ENCODE measurements at regions not wholly inside any gene's neighbourhood (a gene's known extent, or its start where the extent isn't known, plus 50 kb on each side); places are given as distances from the start of the nearest gene placed in this dataset.
"Not testable (repeated sequence)": the region's sequence is repeated elsewhere in the genome, so short reads cannot be mapped to it uniquely, and the experiment has no call there.

DNA sequence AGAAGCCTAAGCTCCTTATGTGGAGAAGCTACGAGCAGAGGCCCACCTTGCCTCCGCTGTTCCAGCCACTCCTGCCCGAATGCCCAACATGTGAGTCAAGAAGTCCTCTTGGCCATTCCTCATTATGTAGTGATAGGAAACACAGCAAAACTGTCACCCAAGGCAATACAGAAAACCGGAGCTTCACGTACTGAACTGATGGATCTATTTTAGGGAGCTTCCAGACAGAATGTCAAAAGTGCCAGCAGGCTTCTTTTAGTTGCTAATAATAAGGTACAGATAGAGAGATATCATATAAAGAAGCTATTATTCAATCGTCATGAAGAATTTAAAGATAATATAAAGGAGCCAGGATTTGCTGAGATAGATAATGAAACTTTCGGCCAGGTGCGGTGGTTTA is 91.6 kb upstream of the SYT10 start:
- H3K27me3 ChIP-seq (ENCODE audit: control insufficient read depth, insufficient read depth, low read length) = no peaks in the 10 kb centered on the region
- H3K27ac ChIP-seq (ENCODE audit: low read depth, low read length) = no peak overlapping the region
- TF ChIP-seq, protein P1, sequence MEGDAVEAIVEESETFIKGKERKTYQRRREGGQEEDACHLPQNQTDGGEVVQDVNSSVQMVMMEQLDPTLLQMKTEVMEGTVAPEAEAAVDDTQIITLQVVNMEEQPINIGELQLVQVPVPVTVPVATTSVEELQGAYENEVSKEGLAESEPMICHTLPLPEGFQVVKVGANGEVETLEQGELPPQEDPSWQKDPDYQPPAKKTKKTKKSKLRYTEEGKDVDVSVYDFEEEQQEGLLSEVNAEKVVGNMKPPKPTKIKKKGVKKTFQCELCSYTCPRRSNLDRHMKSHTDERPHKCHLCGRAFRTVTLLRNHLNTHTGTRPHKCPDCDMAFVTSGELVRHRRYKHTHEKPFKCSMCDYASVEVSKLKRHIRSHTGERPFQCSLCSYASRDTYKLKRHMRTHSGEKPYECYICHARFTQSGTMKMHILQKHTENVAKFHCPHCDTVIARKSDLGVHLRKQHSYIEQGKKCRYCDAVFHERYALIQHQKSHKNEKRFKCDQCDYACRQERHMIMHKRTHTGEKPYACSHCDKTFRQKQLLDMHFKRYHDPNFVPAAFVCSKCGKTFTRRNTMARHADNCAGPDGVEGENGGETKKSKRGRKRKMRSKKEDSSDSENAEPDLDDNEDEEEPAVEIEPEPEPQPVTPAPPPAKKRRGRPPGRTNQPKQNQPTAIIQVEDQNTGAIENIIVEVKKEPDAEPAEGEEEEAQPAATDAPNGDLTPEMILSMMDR (IDR thresholded peaks at IDR 0.05; ENCODE audit: low read depth, low read length) = no peak
- DNase-seq (ENCODE audit: low read depth, low spot score) = no peak
- no peak overlapping the region for H3K4me3 ChIP-seq (ENCODE audit: low read depth, low read length)
- H3K9me3 ChIP-seq (ENCODE audit: control insufficient read depth, insufficient read depth, low read length) = peaks cover 6% of the 10 kb centered on the region; the same call in 1 of the 2 replicates
- POLR2A ChIA-PET = no interaction called here
- CTCF ChIA-PET = no interaction called here

DNA sequence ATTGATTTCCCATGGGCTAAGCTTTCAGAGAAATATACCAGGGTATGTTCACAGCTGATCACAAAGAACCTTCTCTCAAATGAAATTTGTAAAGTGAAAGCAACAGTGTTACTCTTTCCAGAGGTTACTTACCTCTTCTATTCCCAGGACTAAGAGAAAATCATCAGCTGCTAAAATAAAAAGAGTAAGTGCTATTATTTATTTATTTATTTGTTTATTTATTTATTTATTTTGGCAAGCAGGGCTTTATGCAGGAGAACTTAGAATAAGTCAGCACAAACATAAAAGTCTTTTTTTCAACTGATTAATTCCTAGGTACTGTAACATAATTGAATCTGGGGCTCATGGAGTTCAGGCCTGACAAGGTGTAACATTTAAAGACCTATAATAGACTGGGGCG is 93.9 kb upstream of the SYT10 start:
- ChIA-PET CTCF (no interaction called here), POLR2A (no interaction called here)
- TF ChIP-seq, protein P1 (IDR thresholded peaks at IDR 0.05; ENCODE audit: low read depth, low read length) = no peak
- Histone ChIP-seq H3K4me3 (ENCODE audit: low read depth, low read length) (no peak overlapping the region), H3K27me3 (ENCODE audit: control insufficient read depth, insufficient read depth, low read length) (no peaks in the 10 kb centered on the region), H3K27ac (ENCODE audit: low read depth, low read length) (no peak overlapping the region), H3K9me3 (ENCODE audit: control insufficient read depth, insufficient read depth, low read length) (peaks cover 9% of the 10 kb centered on the region; the same call in 1 of the 2 replicates)
- DNase-seq (ENCODE audit: low read depth, low spot score) = no peak

DNA sequence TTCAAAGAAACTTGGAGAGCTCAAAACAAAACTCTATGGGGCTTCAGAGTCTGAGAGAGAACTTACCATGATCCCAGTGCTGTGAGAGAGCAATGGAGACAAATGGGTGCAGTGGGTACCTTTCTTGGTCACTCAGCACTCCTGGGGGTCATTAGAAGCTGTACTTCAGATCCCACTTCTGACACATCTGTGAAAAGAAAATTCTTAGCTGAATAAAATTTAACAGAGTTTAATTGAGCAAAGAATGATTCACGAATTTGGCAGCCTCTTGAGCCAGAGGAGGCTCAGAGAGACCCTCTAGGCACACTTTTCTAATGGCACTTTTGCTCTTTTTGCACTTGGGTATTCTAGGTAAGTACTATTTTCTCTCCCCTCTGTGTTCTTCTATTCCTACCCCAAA is 96.8 kb upstream of the SYT10 start:
- DNase-seq (ENCODE audit: low read depth, low spot score) = no peak
- Histone ChIP-seq H3K27me3 (ENCODE audit: control insufficient read depth, insufficient read depth, low read length) (no peaks in the 10 kb centered on the region), H3K4me3 (ENCODE audit: low read depth, low read length) (no peak overlapping the region), H3K27ac (ENCODE audit: low read depth, low read length) (no peak overlapping the region), H3K9me3 (ENCODE audit: control insufficient read depth, insufficient read depth, low read length) (peaks cover 6% of the 10 kb centered on the region; the same call in 1 of the 2 replicates)
- TF ChIP-seq, protein P1 (IDR thresholded peaks at IDR 0.05; ENCODE audit: low read depth, low read length) = no peak
- ChIA-PET POLR2A (no interaction called here), CTCF (no interaction called here)

DNA sequence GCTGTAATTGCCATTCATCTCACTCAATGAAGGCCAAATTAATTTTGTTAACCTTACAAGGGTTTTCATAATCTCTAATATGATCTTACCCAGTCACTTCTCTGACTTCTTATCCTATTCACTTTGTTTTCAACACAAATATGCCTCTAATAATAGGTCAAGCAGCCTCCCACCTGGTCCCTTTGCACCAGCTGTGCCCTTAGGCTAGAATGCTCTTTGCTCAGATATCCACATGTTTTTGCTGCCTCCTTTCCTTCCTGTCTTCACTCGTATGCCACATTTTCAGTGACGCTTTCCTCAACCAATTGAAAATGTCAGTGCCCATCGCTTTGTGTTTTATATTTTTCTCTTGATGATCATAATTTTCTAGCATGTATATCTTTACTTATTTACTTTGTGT is 106.4 kb upstream of the SYT10 start:
- Histone ChIP-seq H3K4me3 (ENCODE audit: low read depth, low read length) (no peak overlapping the region), H3K27me3 (ENCODE audit: control insufficient read depth, insufficient read depth, low read length) (no peaks in the 10 kb centered on the region), H3K27ac (ENCODE audit: low read depth, low read length) (no peak overlapping the region), H3K9me3 (ENCODE audit: control insufficient read depth, insufficient read depth, low read length) (peaks cover under 1% of the 10 kb centered on the region; the same call in 1 of the 2 replicates)
- TF ChIP-seq, protein P1 (IDR thresholded peaks at IDR 0.05; ENCODE audit: low read depth, low read length) = no peak
- DNase-seq (ENCODE audit: low read depth, low spot score) = no peak
- POLR2A ChIA-PET = no interaction called here
- CTCF ChIA-PET = no interaction called here

DNA sequence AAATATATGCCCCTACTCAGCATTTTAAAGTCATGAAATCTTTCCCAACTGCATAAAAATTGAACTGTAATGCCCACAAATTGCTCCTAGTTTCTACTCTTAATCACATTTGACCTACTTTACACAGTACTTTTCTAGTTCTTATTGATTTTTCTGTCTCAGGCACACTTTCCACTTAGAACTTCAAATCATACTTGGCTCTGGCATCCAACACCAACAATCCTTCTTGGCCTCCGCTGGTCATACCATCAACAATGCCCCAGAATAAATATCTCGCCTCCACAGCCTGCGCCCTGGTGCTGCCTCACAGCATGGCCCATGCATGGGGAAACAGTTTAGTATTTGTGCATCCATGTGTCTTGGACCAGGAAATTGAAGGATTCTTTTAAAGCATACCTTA is 107.5 kb upstream of the SYT10 start:
- TF ChIP-seq, protein P1 (IDR thresholded peaks at IDR 0.05; ENCODE audit: low read depth, low read length) = no peak
- peaks cover 6% of the 10 kb centered on the region; the same call in 1 of the 2 replicates for H3K9me3 ChIP-seq (ENCODE audit: control insufficient read depth, insufficient read depth, low read length)
- H3K27ac ChIP-seq (ENCODE audit: low read depth, low read length) = no peak overlapping the region
- no peaks in the 10 kb centered on the region for H3K27me3 ChIP-seq (ENCODE audit: control insufficient read depth, insufficient read depth, low read length)
- no peak for DNase-seq (ENCODE audit: low read depth, low spot score)
- CTCF ChIA-PET = no interaction called here
- POLR2A ChIA-PET = no interaction called here
- no peak overlapping the region for H3K4me3 ChIP-seq (ENCODE audit: low read depth, low read length)

DNA sequence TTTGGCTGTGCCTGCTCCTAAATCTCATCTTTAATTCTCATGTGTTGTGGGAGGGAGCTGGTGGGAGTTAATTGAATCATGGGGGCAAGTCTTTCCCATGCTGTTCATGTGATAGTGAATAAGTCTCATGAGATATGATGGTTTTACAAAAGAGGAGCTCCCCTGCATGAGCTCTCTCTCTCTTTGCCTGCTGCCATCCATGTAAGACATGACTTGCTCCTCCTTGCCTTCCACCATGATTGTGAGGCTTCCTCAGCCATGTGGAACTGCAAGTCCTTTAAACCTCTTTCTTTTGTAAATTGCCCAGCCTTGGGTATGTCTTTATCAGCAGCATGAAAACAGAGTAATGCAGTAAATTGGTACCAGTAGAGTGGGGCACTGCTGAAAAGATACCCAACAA is 110.6 kb upstream of the SYT10 start:
- not testable (repeated sequence) for H3K27ac ChIP-seq (ENCODE audit: low read depth, low read length)

More for the DNA sequence above, 110.6 kb upstream of the SYT10 start:
- DNase-seq (ENCODE audit: low read depth, low spot score); H3K27me3 ChIP-seq (ENCODE audit: control insufficient read depth, insufficient read depth, low read length); H3K9me3 ChIP-seq (ENCODE audit: control insufficient read depth, insufficient read depth, low read length); POLR2A ChIA-PET; H3K4me3 ChIP-seq (ENCODE audit: low read depth, low read length); CTCF ChIA-PET: not testable (repeated sequence)
